ENCODE measurements at regions not wholly inside any gene's neighbourhood (a gene's known extent, or its start where the extent isn't known, plus 50 kb on each side); places are given as distances from the start of the nearest gene placed in this dataset.
"Not testable (repeated sequence)": the region's sequence is repeated elsewhere in the genome, so short reads cannot be mapped to it uniquely, and the experiment has no call there.

GRCh38 chr7:119271147-119271779, 1001.7 kb upstream of the KCND2 start:
- no peak for TF ChIP-seq CTCF (IDR thresholded peaks at IDR 0.05; ENCODE audit: low read depth, low read length)
- H3K4me3 ChIP-seq (ENCODE audit: low read depth, low read length) = no peak overlapping the region

- TF ChIP-seq CTCF (IDR thresholded peaks at IDR 0.05; ENCODE audit: low read depth, low read length) = no peak
- no peak overlapping the region for H3K4me3 ChIP-seq (ENCODE audit: low read depth, low read length)
Observed at GRCh38 chr7:119281181-119281846, 991.7 kb upstream of the KCND2 start.

GRCh38 chr7:119283353-119283752, 989.6 kb upstream of the KCND2 start:
- no peak for TF ChIP-seq CTCF (IDR thresholded peaks at IDR 0.05; ENCODE audit: low read depth, low read length)
- H3K4me3 ChIP-seq (ENCODE audit: low read depth, low read length) = no peak overlapping the region

GRCh38 chr7:119288416-119288815, 984.6 kb upstream of the KCND2 start:
- no peak for TF ChIP-seq CTCF (IDR thresholded peaks at IDR 0.05; ENCODE audit: low read depth, low read length)
- no peak overlapping the region for H3K4me3 ChIP-seq (ENCODE audit: low read depth, low read length)

GRCh38 chr7:119300341-119300740, 972.6 kb upstream of the KCND2 start:
- not testable (repeated sequence) for H3K4me3 ChIP-seq (ENCODE audit: low read depth, low read length)

- no peak overlapping the region for H3K4me3 ChIP-seq (ENCODE audit: low read depth, low read length)
- TF ChIP-seq CTCF (IDR thresholded peaks at IDR 0.05; ENCODE audit: low read depth, low read length) = no peak
Observed at GRCh38 chr7:119320316-119320715, 952.7 kb upstream of the KCND2 start.

GRCh38 chr7:119329715-119330114, 943.3 kb upstream of the KCND2 start:
- no peak for TF ChIP-seq CTCF (IDR thresholded peaks at IDR 0.05; ENCODE audit: low read depth, low read length)
- no peak overlapping the region for H3K4me3 ChIP-seq (ENCODE audit: low read depth, low read length)

- TF ChIP-seq CTCF (IDR thresholded peaks at IDR 0.05; ENCODE audit: low read depth, low read length) = no peak
Observed at GRCh38 chr7:119335405-119335804, 937.6 kb upstream of the KCND2 start.

More at GRCh38 chr7:119335405-119335804, 937.6 kb upstream of the KCND2 start:
- no peak overlapping the region for H3K4me3 ChIP-seq (ENCODE audit: low read depth, low read length)
